Panc1 (cell line): ENCODE measurements at regions not wholly inside any gene's neighbourhood (a gene's known extent, or its start where the extent isn't known, plus 50 kb on each side); places are given as distances from the start of the nearest gene placed in this dataset.

Experiments
- CTCF ChIP-seq: fragments of 450-650 bp; IDR thresholded peaks from 2 replicates; pipeline ENCODE4 v1.5.1; 2017; ENCODE audit warnings: mild to moderate bottlenecking
- POLR2AphosphoS5 ChIP-seq: IDR thresholded peaks from 2 replicates; pipeline ENCODE4 v1.6.1; 2012; ENCODE audit warnings: mild to moderate bottlenecking, low read depth, low read length, moderate library complexity
- REST ChIP-seq, 2 experiments: IDR thresholded peaks; 2 replicates each; pipeline ENCODE4 v1.6.1; 2011 to 2012; ENCODE audit warnings: low read depth in 2 of 2, control low read depth in 1 of 2, low read length in 1 of 2, mild to moderate bottlenecking in 1 of 2, moderate library complexity in 1 of 2; ENCODE audit not compliant: insufficient read depth in 1 of 2

DNA sequence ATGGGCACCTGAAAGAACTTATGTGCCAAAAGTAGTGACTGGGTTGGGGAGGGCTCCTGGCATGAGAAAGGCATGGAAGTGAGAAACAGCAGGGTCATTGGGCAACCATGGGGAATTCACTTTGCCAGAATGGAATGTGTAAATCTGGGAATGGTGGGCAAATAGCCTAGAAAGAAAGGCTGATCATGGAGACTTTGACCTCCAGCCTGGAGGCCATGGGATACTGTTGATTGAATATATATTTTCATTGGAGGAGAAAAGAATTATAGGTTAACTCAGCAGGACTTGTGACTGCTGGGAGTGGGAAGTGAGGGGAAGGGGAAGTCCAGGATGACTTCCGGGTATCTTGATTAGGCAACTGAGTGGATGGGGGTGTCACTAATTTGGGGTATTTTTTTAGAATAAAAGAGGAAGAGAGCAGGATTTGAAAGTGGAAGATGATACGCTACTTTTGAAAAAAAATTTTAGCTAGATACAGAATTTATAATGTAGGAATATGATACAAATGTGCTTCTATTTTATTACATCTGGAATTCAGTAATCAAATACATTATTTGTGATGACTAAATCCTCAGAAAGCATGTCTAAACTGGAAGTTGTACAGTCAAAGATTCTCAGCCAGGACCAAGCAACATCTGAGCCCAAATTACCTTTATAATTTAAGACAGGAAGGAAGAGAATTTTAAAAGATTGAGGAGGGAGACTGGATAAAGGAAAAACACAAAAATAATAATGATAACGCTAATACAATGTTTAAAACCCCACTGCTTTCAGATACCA, 116.2 kb downstream of the GATA6 start:
- TF ChIP-seq CTCF: no peak
- no peak for TF ChIP-seq POLR2AphosphoS5
- no peak for TF ChIP-seq REST (IDR thresholded peaks at IDR 0.05; ENCODE audit: insufficient read depth in 1 of 2, low read depth in 2 of 2, low read length in 1 of 2)
